ENCODE measurements at regions not wholly inside any gene's neighbourhood (a gene's known extent, or its start where the extent isn't known, plus 50 kb on each side); places are given as distances from the start of the nearest gene placed in this dataset.

- no peaks in the 10 kb centered on the region for H3K27me3 Mint-ChIP-seq (ENCODE audit: low read depth)
- peaks cover 0 to 23% (median 12%) of the 10 kb centered on the region in 3 experiments; a peak in 4 of 7 replicates for H3K36me3 Mint-ChIP-seq (ENCODE audit: insufficient read depth in 1 of 3, low read depth in 3 of 3)
- Histone ChIP-seq H3K79me2 (ENCODE audit: insufficient read depth, low read length) (no peaks in the 10 kb centered on the region), H2AK5ac (ENCODE audit: insufficient read length, low read length) (no peak overlapping the region), H3K9ac (ENCODE audit: extremely low read depth, insufficient read length, low read length) (no peak overlapping the region), H3K79me1 (ENCODE audit: insufficient read depth, low read depth, low read length, poor library complexity, severe bottlenecking) (no peaks in the 10 kb centered on the region), H3K18ac (ENCODE audit: insufficient read length, low read depth, low read length) (no peak overlapping the region), H3K27me3 (ENCODE audit: insufficient read depth, low read length) (no peaks in the 10 kb centered on the region), H3K14ac (ENCODE audit: insufficient read depth, low read length) (no peak overlapping the region), H2BK12ac (ENCODE audit: insufficient read length, low read depth, low read length) (no peak overlapping the region), H4K91ac (ENCODE audit: insufficient read length, low read depth, low read length) (no peak overlapping the region), H3K9me3 (ENCODE audit: control insufficient read depth, low read depth, low read length) (no peaks in the 10 kb centered on the region), H3K4ac (ENCODE audit: low read depth, low read length) (no peak overlapping the region), H4K8ac (replicated peaks; ENCODE audit: insufficient read length, low read depth, low read length) (no peak overlapping the region), H3K23me2 (ENCODE audit: insufficient read length, low read depth, low read length, poor library complexity, severe bottlenecking) (no peaks in the 10 kb centered on the region), H3K4me2 (ENCODE audit: insufficient read depth, insufficient read length, low read length) (no peak overlapping the region), H2BK20ac (ENCODE audit: low read depth, low read length, poor library complexity, severe bottlenecking) (no peak overlapping the region), H4K20me1 (ENCODE audit: control insufficient read depth, insufficient read depth, insufficient read length) (no peaks in the 10 kb centered on the region), H2AFZ (ENCODE audit: low read length) (no peak overlapping the region), H3K23ac (ENCODE audit: insufficient read length, low read depth, low read length) (no peak overlapping the region), H2BK15ac (ENCODE audit: low read depth, low read length) (no peak overlapping the region), H3K56ac (ENCODE audit: insufficient read length, low read depth, low read length) (no peak overlapping the region), H2BK120ac (ENCODE audit: low read depth, low read length, poor library complexity, severe bottlenecking) (no peak overlapping the region), H2BK5ac (ENCODE audit: insufficient read length, low read length) (no peak overlapping the region), H3K4me1 (ENCODE audit: insufficient read depth, low read length) (no peaks in the 10 kb centered on the region; the same call in 1 of the 2 replicates), H4K5ac (ENCODE audit: insufficient read length, low read depth, low read length) (no peak overlapping the region), H3K27ac (ENCODE audit: insufficient read length, low read depth, low read length) (no peak overlapping the region), H3T11ph (ENCODE audit: low read length) (no peak overlapping the region)
- no peak overlapping the region for H3K4me3 Mint-ChIP-seq
- H3K9me3 Mint-ChIP-seq: peaks cover 6 to 8% of the 10 kb centered on the region in 2 experiments; a peak in 4 of 5 replicates
- no peak overlapping the region for H3K27ac Mint-ChIP-seq
- no peak for TF ChIP-seq CTCF (conservative IDR thresholded peaks at IDR 0.05)
- WGBS (ENCODE audit: extremely low coverage, insufficient read length, low lambda C conversion rate): no CpG with 5 or more reads among the region's 1 CpG
- H3K4me1 Mint-ChIP-seq: peaks cover 10 to 20% of the 10 kb centered on the region in 2 experiments
- no peak for DNase-seq
Observed at GRCh38 chrX:98191003-98191402, 1307.3 kb downstream of the RPA4 start.

Measured in H9 (cell line).